ENCODE measurements at regions not wholly inside any gene's neighbourhood (a gene's known extent, or its start where the extent isn't known, plus 50 kb on each side); places are given as distances from the start of the nearest gene placed in this dataset.

- TF ChIP-seq CTCF (IDR thresholded peaks at IDR 0.05; ENCODE audit: control extremely low read depth, extremely low read depth, low read depth, missing control alignments) = no peak
- DNase-seq (ENCODE audit: extremely low spot score) = no peak
- ChIA-PET POLR2A (no interaction called here), CTCF (interaction anchor here (1.3 kb wide), 1 partner anchor 14 kb away, joined by 3 read pairs; no protein-coding TSS in a partner anchor)
Measured at GRCh38 chr6:139994998-139995397, 620.5 kb upstream of the CITED2 start.

- no peak for DNase-seq (ENCODE audit: extremely low spot score)
- ChIA-PET POLR2A (no interaction called here), CTCF (interaction anchor here (1.2 kb wide), 1 partner anchor 11 kb away, joined by 4 read pairs; no protein-coding TSS in a partner anchor)
- TF ChIP-seq CTCF (IDR thresholded peaks at IDR 0.05; ENCODE audit: control extremely low read depth, extremely low read depth, low read depth, missing control alignments) = no peak
Measured at GRCh38 chr6:139990856-139991465, 616.5 kb upstream of the CITED2 start.

GRCh38 chr6:139990026-139990686 is 615.7 kb upstream of the CITED2 start:
- no peak for DNase-seq (ENCODE audit: extremely low spot score)
- CTCF ChIA-PET = no interaction called here
- POLR2A ChIA-PET = no interaction called here
- no peak for TF ChIP-seq CTCF (IDR thresholded peaks at IDR 0.05; ENCODE audit: control extremely low read depth, extremely low read depth, low read depth, missing control alignments)

DNA sequence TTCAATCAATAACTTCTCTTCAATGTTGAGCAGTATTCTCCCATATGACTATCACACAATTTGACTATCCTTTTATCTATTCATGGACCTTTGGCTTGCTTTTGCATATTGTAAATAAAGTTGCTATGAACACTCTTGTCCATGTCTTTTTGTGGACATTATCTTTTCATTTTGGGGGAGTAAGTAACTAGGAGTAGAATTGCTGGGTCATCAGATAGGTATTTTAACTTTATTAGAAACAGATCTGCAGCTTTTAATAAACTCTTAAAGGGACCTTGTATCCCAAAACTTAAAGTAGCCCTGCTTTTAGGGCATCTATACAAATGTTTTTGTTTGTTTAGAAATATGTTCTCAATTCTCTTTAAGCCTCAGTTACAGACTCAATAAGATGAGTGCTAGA is 614.2 kb upstream of the CITED2 start:
- no peak for TF ChIP-seq CTCF (IDR thresholded peaks at IDR 0.05; ENCODE audit: control extremely low read depth, extremely low read depth, low read depth, missing control alignments)
- DNase-seq (ENCODE audit: extremely low spot score) = no peak
- CTCF ChIA-PET = no interaction called here
- POLR2A ChIA-PET = no interaction called here

- DNase-seq (ENCODE audit: extremely low spot score) = no peak
- ChIA-PET POLR2A (no interaction called here), CTCF (no interaction called here)
- no peak for TF ChIP-seq CTCF (IDR thresholded peaks at IDR 0.05; ENCODE audit: control extremely low read depth, extremely low read depth, low read depth, missing control alignments)
Measured at GRCh38 chr6:139987091-139987490, 612.6 kb upstream of the CITED2 start.

DNA sequence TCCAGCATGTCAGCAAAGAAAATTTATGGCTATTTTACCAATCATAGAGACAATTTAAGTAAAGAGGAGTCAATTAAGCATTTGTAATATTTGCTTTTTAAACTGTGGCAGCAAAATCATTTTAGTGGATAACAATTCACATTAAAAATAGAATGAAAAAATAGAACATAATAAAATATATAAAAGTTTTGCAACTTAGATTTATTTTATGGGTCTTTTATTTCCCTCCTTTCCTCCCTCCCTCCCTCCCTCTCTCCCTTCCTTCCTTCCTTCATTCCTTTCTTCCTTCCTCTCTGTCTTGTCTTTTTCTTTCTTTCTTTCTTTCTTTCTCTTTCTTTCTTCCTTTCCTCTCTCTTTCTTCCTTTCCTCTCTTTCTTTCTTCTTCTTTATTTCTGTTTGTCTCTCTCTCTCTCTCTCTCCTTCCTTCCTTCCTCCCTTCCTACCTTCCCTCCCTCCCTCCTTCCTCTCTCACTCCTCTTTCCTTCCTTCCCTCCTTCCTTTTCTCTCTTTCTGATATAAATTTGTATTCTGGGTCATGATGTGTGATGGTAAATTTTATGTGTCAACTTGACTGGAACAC is 610.9 kb upstream of the CITED2 start:
- ChIA-PET CTCF (no interaction called here), POLR2A (no interaction called here)
- no peak for DNase-seq (ENCODE audit: extremely low spot score)
- no peak for TF ChIP-seq CTCF (IDR thresholded peaks at IDR 0.05; ENCODE audit: control extremely low read depth, extremely low read depth, low read depth, missing control alignments)
